GM12892 (cell line): ENCODE measurements at regions not wholly inside any gene's neighbourhood (a gene's known extent, or its start where the extent isn't known, plus 50 kb on each side); places are given as distances from the start of the nearest gene placed in this dataset.
"Not testable (repeated sequence)": the region's sequence is repeated elsewhere in the genome, so short reads cannot be mapped to it uniquely, and the experiment has no call there.

Experiments
- DNase-seq: peaks from one replicate; pipeline ENCODE4 v3.0.0; 2011; ENCODE audit not compliant: insufficient read length
- FAIRE-seq: peaks from 2 replicates; lab custom pipeline; 2011; peaks lifted over from hg19 to GRCh38; lab: Jason Lieb, UNC
- POLR2A ChIP-seq: IDR thresholded peaks from 2 replicates; pipeline ENCODE4 v1.6.1; 2011; ENCODE audit warnings: low read depth, low read length, control low read depth
- POLR2AphosphoS5 ChIP-seq: IDR thresholded peaks from 2 replicates; pipeline ENCODE4 v1.6.1; 2011; ENCODE audit warnings: low read depth, low read length, control low read depth
- TAF1 ChIP-seq: IDR thresholded peaks from 2 replicates; pipeline ENCODE4 v1.6.1; 2011; ENCODE audit warnings: low read depth, mild to moderate bottlenecking, control low read depth, low read length, borderline replicate concordance

DNA sequence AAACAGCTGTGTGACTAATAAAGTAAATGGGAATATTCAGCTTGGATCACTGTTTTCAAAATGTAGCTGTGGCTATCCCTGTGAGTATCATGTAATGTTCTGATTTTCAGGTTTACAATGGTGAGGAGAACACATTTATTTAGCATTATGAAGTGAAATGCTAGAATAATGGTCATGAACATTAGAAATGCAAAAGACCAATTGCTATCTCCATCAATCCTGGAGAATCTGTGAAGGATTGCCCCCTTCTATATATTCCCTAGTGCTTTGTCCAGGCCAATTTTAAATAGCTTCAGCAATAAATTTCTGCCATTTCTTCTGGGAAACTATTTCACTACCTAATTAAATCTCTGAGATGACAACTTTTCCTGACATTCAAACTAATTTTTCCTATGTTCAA lies 1399.1 kb downstream of the PCDH19 start:
- no peak for TF ChIP-seq TAF1
- TF ChIP-seq POLR2AphosphoS5, result no peak
- no peak for TF ChIP-seq POLR2A
- no peak for FAIRE-seq
- DNase-seq, result no peak

DNA sequence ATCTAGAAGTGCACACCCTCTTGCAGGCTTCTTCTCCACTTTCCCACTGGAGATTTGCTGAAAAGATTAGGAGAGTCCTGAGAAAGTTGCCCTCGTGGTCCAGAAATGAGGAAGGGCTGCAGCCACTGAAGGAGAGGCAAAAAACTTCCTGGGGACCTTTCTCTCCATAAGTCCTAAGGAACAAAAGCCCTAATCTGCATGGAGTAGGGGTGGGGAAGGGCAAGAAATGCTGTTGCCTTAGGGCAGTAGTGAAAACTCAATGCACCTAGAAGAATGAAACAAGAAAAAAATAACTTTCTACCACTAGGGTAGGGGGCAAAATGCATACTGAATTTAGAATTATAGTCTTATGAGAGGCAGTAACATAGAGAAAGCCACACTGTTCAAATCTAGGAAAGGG lies 1408.8 kb downstream of the PCDH19 start:
- FAIRE-seq, result no peak
- DNase-seq, result no peak
- no peak for TF ChIP-seq POLR2AphosphoS5
- no peak for TF ChIP-seq POLR2A
- TF ChIP-seq TAF1, result no peak

DNA sequence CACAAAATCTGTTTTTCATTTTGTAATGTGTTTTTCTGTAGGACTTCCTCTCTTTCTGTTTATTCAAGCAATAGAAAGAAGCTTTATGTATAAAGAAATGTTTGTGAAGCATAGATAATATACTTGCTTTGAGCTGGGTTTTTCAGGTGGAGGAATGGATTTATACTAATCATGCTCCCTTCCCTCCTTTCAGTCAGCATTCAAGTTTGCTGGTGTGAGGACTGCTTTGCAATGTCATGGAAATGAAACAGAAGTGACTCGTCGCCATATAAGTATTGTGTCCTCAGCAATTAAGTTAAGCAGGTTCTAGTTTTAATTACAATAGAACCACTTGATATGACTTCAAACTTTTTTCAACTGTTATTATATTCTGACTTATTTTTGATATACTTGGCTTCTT lies 1447.1 kb downstream of the PCDH19 start:
- TF ChIP-seq POLR2A (no peak), TAF1 (no peak), POLR2AphosphoS5 (no peak)
- DNase-seq (no peak), FAIRE-seq (no peak)

DNA sequence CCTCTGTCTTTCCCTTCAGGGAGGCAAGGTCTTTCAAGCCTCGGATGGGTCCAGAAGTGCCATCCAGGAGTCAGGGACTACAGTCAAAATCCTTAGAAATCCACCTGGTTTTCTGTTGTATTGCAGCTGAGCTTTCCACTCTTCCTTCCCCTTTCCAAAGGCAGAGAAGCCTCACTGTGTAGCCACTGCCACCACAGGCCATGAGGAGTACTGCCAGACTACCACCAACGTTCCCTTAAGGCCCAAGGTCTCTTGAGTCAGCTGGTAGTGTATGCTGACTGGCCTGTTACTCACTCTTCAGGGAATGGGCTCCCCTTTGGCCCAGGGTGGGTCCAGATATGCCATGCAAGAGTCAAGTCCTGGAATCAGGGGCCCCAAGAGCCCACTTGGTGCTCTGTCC lies 1454.1 kb downstream of the PCDH19 start:
- DNase-seq (no peak), FAIRE-seq (no peak)
- no peak for TF ChIP-seq POLR2A
- TF ChIP-seq TAF1, result no peak
- TF ChIP-seq POLR2AphosphoS5, result no peak

DNA sequence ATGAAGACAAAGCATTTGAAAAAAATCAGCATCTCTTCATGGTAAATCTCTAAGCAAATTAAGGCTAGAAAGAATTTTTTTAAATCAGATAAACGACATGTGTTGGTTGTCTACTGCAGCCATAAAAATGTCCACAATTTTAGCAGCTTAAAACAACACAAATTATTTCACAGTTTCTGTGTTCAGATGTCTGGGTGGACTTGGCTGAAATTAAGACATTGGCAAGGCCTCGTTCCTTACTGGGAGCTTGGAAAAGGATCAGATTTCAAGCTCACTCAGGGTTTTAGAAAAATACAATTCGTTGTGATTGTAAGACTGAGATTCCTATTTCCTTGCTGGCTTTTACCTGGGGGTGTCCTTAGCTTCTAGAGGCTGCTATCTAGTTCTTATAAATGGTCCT lies 1470.6 kb downstream of the PCDH19 start:
- FAIRE-seq, result no peak
- no peak for DNase-seq
- TF ChIP-seq POLR2A, result no peak
- TF ChIP-seq POLR2AphosphoS5, result no peak
- no peak for TF ChIP-seq TAF1

DNA sequence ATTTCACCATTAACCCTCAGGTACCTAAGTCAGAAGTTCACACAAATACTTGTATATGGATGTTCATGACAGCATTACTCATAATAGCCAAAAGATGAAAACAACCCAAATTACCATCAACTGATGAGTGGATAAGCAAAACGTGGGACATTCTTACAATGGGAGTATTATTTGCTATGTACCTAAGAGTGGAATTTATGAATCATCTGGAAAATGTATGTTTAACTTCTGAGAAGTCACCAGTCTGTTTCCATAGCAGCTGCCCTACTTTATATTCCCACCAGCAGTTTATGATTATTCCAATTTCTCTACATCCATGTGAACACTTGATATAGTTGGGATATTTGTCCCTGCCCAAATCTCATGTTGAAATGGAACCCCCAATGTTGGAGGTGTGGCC lies 1478.9 kb downstream of the PCDH19 start:
- TF ChIP-seq TAF1 (no peak), POLR2AphosphoS5 (no peak), POLR2A (no peak)
- DNase-seq (no peak), FAIRE-seq (no peak)

DNA sequence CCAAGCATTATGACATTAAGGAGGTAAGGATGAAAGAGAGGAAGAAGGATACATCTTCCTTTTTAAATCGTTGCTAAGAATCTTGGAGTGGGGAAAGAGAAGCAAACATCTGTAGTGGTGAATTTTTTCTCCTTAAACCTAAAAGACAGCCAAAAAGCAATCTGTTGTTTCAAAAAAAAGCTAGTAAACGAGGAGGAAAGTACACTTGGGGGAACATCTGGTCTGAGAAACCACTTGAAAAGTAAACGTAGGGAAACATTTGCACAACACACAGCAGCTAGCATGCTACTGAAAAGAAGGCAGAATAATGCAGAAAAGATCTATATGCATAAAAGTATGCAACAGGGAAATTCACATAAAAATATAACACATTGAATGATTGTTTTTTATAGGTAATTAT lies 1485.6 kb downstream of the PCDH19 start:
- TF ChIP-seq POLR2AphosphoS5 (no peak), POLR2A (no peak), TAF1 (no peak)
- DNase-seq (no peak), FAIRE-seq (no peak)

DNA sequence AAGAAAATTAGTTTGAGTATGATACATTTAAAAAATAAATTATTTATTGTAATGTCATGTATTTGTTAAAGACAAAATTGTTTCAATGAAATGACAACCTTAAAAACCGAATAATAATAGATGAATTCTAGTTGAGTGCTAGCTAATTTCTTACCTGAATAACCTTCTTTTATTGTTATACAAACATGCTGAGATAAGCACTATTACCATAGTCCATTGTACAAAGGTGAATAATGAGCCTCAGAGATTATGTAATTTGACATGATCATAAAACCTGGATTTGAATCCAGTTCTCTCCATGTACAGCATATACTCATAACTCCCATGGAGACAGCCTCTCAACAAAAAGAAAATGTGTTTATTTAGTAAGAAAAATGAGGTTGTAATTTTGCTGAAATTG lies 1512.9 kb downstream of the PCDH19 start:
- no peak for TF ChIP-seq POLR2A
- TF ChIP-seq TAF1, result no peak
- TF ChIP-seq POLR2AphosphoS5, result no peak
- no peak for DNase-seq
- FAIRE-seq, result no peak

DNA sequence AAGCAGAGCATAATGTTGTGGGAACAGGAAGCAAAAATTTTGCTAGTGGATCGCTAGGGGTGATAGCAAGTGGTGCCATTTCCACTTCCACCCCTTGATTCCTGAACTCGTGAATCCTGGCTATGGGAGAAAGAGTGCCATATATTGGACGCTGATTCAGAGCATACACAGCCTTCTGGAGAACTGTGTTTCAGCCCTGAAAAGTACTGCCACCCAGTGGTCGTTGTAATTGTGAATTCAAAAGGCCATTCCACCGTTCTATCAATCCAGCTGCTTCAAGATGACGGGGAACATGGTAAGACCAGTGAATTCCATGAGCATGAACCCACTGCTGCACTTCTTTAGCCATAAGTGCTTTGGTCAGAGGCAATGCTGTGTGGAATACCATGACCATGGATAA lies 1559.4 kb downstream of the PCDH19 start:
- FAIRE-seq, result peak; percentile 72
- DNase-seq, result not testable (repeated sequence)
